GM18873 (cell line): ENCODE measurements at regions not wholly inside any gene's neighbourhood (a gene's known extent, or its start where the extent isn't known, plus 50 kb on each side); places are given as distances from the start of the nearest gene placed in this dataset.
"Not testable (repeated sequence)": the region's sequence is repeated elsewhere in the genome, so short reads cannot be mapped to it uniquely, and the experiment has no call there.

Experiments
- ATAC-seq: cut with Tn5 transposase; IDR thresholded peaks from one replicate; pipeline ENCODE4 v1.9.1; 2021; ENCODE audit warnings: mild to moderate bottlenecking, moderate library complexity, moderate number of reproducible peaks; ENCODE audit not compliant: unreplicated experiment, low FRiP score

DNA sequence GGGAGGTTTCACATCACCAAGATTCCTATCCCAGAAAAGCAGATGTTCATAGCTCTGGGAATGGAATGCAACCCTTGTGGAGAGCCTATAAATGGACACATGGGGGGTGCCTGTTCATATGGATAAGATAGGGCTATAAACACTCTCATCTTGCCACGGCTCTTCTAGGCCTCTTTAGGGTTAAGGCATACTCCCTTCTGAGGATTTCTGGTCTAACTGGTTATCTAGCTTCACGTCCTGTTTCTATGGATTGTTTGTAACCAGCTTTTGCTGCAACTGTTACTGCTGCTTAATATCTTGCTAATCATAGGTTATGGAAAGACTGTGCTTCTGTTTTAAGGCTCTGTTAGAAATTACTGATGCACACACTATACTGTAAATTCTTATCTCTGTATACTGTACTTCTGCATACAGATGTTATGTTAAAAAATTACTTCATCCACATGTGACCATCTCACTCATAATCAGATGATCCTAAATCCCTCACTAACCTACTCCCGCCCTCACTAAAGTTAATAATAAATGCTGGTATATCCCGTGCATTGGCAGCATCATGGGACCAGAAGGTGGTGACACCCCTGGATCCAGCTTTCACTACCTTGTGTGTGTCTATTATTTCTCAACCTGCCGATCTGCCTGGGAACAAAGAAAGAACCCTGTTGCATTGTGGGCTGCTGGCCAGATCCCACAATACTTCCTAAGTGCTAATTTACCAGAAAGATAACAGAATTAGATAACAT, 68.7 kb downstream of the PRKAB2 start:
- ATAC-seq = not testable (repeated sequence)

DNA sequence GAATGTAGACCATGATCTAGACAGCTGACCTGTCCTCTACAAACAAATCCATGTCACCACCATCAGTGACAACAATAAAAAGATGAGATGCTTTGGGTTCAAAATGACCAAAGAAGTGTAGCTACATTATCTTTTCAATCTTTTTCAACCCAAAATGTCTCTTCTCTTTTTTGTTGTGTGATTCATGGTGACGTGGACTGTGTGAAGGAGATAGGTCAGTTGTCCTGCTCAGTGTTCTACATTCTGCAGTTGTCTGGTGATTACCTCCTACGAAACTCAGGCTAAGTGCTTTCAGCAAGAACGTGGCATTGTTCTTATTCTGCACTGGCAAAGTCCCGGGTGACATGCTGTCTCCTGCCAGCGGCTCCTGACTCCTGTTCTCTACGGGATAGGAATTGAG, 73.1 kb downstream of the PRKAB2 start:
- ATAC-seq = no peak

- ATAC-seq = not testable (repeated sequence)
Observed at GRCh38 chr1:147098338-147098973, 73.8 kb downstream of the PRKAB2 start.

GRCh38 chr1:147095691-147096090, 76.6 kb downstream of the PRKAB2 start:
- ATAC-seq = no peak

- ATAC-seq = no peak
Observed at GRCh38 chr1:147091801-147092200, 80.5 kb downstream of the PRKAB2 start.

GRCh38 chr1:147089457-147089856, 82.8 kb downstream of the PRKAB2 start:
- ATAC-seq = no peak

DNA sequence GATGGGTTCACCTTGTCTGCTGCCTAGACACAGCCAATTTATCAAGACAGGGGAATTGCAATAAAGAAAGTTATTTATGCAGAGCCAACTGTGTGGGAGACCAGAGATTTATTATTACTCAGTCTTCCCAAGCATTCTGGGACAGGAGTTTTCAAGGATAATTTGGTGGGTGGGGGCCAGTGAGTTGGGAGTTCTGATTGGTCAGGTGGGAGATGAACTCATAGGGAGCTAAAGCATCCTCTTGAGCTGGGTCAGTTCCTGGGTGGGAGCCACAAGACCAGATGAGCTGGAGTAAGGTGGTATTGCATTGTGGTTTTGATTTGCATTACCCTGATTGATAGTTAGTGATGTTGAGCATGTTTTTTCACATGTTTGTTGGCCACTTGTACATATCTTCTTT, 86.1 kb downstream of the PRKAB2 start:
- no peak for ATAC-seq

DNA sequence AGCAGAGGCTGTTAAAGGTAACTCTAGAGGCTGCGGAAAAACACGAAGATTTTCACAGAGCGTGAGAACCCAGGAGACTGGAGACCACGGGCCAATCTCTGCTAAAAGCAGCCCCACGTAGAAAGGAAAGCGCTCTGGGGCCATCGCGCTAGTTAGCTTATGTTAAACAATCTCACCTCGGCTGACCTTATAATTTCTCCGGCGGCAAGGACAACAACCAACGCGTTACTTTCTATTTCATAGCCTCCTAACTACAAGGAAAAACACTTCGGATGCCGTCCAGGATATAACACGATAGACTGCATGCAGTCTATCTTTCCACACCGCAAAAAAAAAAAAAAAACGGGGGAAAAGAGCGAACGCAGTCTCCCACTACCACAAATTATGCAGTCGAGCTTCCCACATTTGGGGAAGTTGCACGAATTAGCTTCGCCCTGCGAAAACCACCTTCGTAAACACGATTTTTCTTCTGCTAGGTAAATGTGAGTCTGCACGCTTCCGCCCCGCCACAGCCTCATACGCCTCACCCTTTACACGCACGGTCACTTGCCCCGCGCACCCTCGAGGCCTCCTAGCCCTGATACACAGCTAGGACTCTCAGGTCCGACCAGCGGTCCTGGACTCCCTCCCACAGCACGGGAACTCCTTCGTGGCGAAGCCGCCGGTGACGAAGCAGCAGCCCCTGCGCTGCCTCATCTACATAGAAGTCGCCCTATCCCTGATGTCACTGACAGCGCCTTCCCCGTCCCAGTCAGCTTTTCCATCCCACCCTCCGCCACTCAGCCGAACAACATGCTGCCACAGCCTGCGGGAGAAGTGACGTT, 87.8 kb downstream of the PRKAB2 start:
- ATAC-seq = no peak

- no peak for ATAC-seq
Observed at GRCh38 chr1:147083919-147084272, 88.4 kb downstream of the PRKAB2 start.

GRCh38 chr1:147080671-147081394, 91.4 kb downstream of the PRKAB2 start:
- ATAC-seq = no peak

- ATAC-seq = no peak
Observed at GRCh38 chr1:147080006-147080661, 92.1 kb downstream of the PRKAB2 start.

DNA sequence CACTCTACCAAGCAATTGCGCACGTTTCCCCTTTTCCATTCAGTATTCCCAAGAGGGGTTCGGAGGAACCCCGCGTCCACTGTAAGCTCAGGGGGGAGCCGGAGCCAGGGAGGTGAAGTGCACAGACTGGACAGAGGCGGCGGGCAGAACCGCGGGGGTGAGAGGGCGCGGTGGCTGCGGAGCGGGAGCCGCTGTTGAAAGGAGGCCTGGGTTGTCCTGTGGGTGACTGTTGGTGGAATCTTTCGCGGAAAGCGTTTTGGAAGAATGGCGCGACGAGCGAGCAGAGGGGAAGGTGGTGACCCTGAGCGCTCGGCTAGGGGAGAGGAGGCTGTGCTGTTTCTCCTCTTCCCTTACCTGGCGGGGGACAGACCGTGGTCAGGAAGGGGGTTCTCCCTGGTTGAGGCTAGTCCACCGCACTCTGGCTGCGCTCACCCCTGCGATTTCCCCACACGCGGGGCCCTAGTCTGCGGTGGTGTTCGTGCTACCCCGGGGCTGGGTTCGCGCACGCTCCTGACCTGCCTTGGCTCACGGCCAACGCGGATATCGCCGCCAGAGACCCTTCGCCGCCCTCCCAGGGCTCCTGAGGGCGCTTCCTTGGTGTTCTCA, 92.8 kb downstream of the PRKAB2 start:
- no peak for ATAC-seq

GRCh38 chr1:147078606-147079399, 93.5 kb downstream of the PRKAB2 start:
- no peak for ATAC-seq

DNA sequence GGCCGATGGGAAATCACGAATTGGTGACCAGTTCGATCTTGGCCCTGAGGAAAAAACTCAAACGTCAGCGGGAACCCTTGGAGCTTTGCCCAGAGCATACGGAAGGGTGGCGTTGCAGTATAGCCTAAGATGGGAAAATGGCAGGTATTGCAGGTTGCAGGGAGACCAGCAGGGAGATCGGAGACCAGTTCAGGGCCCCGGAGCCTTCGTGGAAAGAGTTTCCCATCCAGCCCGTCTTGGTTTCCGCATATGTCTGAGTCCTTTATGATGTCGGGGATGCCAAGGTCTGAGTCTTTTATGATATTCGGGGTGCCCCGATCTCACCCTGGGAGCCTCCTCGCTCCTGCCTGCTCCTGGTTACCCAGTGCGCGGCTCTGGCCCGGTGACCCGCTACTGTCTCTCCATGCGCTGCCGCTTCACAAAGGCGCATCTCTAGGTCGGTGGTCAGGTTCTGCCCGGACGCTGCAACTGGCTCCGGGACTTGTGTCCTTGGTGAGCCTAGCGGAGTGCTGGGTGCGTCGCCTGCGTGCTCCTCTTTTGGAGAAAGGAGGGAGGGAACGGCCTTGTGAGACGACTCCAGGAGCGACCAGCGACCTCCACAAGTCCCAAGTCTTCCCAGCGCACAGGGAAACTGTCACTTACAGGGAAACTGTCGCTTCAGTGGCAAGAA, 94.2 kb downstream of the PRKAB2 start:
- no peak for ATAC-seq

DNA sequence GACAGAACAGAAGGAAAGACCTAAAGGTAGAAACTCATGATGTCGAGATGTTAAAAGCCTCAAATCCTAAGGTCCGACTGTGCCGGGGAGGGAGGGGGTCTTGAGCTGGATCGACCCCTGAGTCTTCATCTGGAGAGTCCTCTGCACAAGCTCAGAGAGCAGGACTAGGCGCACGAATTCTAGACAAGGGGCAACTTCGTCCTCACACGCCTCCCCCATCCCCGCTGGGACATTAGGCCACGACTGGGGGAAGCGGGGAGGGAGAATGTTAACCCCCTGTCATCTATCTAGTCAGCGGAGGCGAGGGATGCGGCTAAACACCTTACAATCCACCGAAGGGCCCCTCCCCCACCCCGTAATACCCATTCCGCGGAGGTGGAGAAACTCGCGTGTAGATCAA, 94.7 kb downstream of the PRKAB2 start:
- ATAC-seq = no peak

- ATAC-seq = no peak
Observed at GRCh38 chr1:147077081-147077480, 95.2 kb downstream of the PRKAB2 start.

DNA sequence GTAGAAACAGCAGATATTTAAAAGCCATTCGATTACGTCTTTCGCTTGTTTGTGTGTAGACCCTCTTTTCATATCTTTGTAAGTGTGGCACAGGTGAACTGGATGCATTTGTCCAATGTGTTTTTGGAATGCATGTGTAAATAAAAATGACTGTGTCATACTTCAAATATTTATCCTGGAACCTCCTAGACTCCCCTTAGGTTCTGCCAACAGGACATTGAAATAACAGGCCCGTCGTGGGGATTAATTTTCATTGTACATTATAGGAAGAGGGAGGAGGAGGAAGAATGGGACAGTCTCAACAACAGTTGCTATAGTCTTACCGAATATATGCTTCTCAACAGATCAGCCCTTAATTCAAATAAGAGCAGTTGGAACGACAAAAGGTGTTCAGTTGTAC, 95.8 kb downstream of the PRKAB2 start:
- ATAC-seq = no peak
